HFF-Myc (cell line): ENCODE measurements at regions not wholly inside any gene's neighbourhood (a gene's known extent, or its start where the extent isn't known, plus 50 kb on each side); places are given as distances from the start of the nearest gene placed in this dataset.

Experiments
- DNase-seq: peaks from one replicate; pipeline ENCODE4 v3.0.0-alpha.2; 2011; ENCODE audit warnings: low read depth; ENCODE audit errors: extremely low read depth
- H3K4me3 ChIP-seq: replicated peaks from 2 replicates; pipeline ENCODE4 v1.5.1; 2011; ENCODE audit warnings: low read depth, mild to moderate bottlenecking, control low read depth, low read length
- CTCF ChIP-seq: IDR thresholded peaks from 2 replicates; pipeline ENCODE4 v1.5.1; 2012; ENCODE audit warnings: mild to moderate bottlenecking, low read depth, low read length, control low read depth; ENCODE audit errors: missing control alignments

- no peak for TF ChIP-seq CTCF
- H3K4me3 ChIP-seq: no peak overlapping the region
- DNase-seq: no peak
Measured at GRCh38 chr1:29559056-29559455, 322.7 kb downstream of the PTPRU start.

GRCh38 chr1:29557701-29558600 is 321.6 kb downstream of the PTPRU start:
- no peak for TF ChIP-seq CTCF

GRCh38 chr1:29557066-29557465 is 320.7 kb downstream of the PTPRU start:
- DNase-seq: no peak
- no peak for TF ChIP-seq CTCF
- no peak overlapping the region for H3K4me3 ChIP-seq

More at GRCh38 chr1:29557701-29558600, 321.6 kb downstream of the PTPRU start:
- DNase-seq: no peak
- no peak overlapping the region for H3K4me3 ChIP-seq

- no peak for DNase-seq
- H3K4me3 ChIP-seq: no peak overlapping the region
- no peak for TF ChIP-seq CTCF
Measured at GRCh38 chr1:29556657-29557056, 320.3 kb downstream of the PTPRU start.

- no peak for DNase-seq
Measured at GRCh38 chr1:29555043-29555620, 318.8 kb downstream of the PTPRU start.

GRCh38 chr1:29554208-29554778 is 318.0 kb downstream of the PTPRU start:
- no peak for DNase-seq

More at GRCh38 chr1:29555043-29555620, 318.8 kb downstream of the PTPRU start:
- H3K4me3 ChIP-seq: no peak overlapping the region
- TF ChIP-seq CTCF: no peak

More at GRCh38 chr1:29554208-29554778, 318.0 kb downstream of the PTPRU start:
- H3K4me3 ChIP-seq: no peak overlapping the region
- no peak for TF ChIP-seq CTCF
